PC-3 (cell line): ENCODE measurements at regions not wholly inside any gene's neighbourhood (a gene's known extent, or its start where the extent isn't known, plus 50 kb on each side); places are given as distances from the start of the nearest gene placed in this dataset.

Experiments
- ATAC-seq: fragments of 200-7000 bp; cut with Tn5 transposase; 2 replicates; pipeline ENCODE4 v1.9.1; 2020; ENCODE audit warnings: mild to moderate bottlenecking, moderate library complexity
- BruUV-seq: library from RNA; stranded (reverse); fragments of 400-500 nt; replicated peaks from 2 replicates; lab custom pipeline; 2021; lab: Mats Ljungman, UMichigan
- CTCF ChIA-PET: fragments of 300-600 bp; sonication (Branson Sonifier 250); formaldehyde crosslinking; loops from one replicate; lab custom pipeline; 2022; ENCODE audit warnings: antibody characterized with exemption; lab: Charles Lee
- POLR2A ChIA-PET: fragments of 300-600 bp; sonication (Branson Sonifier 250); formaldehyde crosslinking; loops from one replicate; lab custom pipeline; 2022; ENCODE audit warnings: antibody characterized with exemption; ENCODE audit not compliant: unreplicated experiment; lab: Charles Lee
- DNase-seq: peaks from one replicate; pipeline ENCODE4 v3.0.0-alpha.2; 2015
- H2AFZ ChIP-seq: fragments of 300-600 bp; sonication (generic); 2 replicates; pipeline ENCODE4 v1.6.0; 2016; ENCODE audit warnings: antibody characterized with exemption, low read length
- H3F3A ChIP-seq: fragments of 300-600 bp; sonication (generic); one replicate; pipeline ENCODE4 v1.6.0; 2017; ENCODE audit warnings: antibody characterized with exemption, low read length, control low read depth, mild to moderate bottlenecking; ENCODE audit not compliant: unreplicated experiment
- H3K27ac ChIP-seq: fragments of 300-600 bp; sonication (generic); 2 replicates; pipeline ENCODE4 v1.5.1; 2016; ENCODE audit warnings: mild to moderate bottlenecking, low read length
- H3K27me3 ChIP-seq: fragments of 300-600 bp; sonication (generic); 2 replicates; pipeline ENCODE4 v1.6.1; 2016; ENCODE audit warnings: low read length, mixed read lengths
- H3K36me3 ChIP-seq: fragments of 300-600 bp; sonication (generic); 2 replicates; pipeline ENCODE4 v1.6.1; 2016; ENCODE audit warnings: low read depth, mixed run types, low read length, mixed read lengths
- H3K4me1 ChIP-seq: fragments of 300-600 bp; sonication (generic); 2 replicates; pipeline ENCODE4 v1.5.1; 2016; ENCODE audit warnings: low read length; ENCODE audit not compliant: insufficient read depth
- H3K4me2 ChIP-seq: fragments of 300-600 bp; sonication (generic); 2 replicates; pipeline ENCODE4 v1.6.0; 2016; ENCODE audit warnings: low read length
- H3K4me3 ChIP-seq: fragments of 300-600 bp; sonication (generic); 2 replicates; pipeline ENCODE4 v1.5.1; 2016; ENCODE audit warnings: mild to moderate bottlenecking, low read length, mixed read lengths
- H3K79me2 ChIP-seq: fragments of 300-600 bp; sonication (generic); 2 replicates; pipeline ENCODE4 v1.6.1; 2017; ENCODE audit warnings: low read length, mixed read lengths
- H3K9ac ChIP-seq: fragments of 300-600 bp; sonication (generic); 2 replicates; pipeline ENCODE4 v1.6.0; 2016; ENCODE audit warnings: mild to moderate bottlenecking, low read length
- H3K9me2 ChIP-seq: fragments of 300-600 bp; sonication (generic); replicated peaks from 2 replicates; pipeline ENCODE4 v1.6.1; 2016; ENCODE audit warnings: mixed run types, low read length, mixed read lengths
- H3K9me3 ChIP-seq: fragments of 300-600 bp; sonication (generic); 2 replicates; pipeline ENCODE4 v1.6.1; 2016; ENCODE audit warnings: low read length, mixed read lengths
- H4K20me1 ChIP-seq: fragments of 300-600 bp; sonication (generic); 2 replicates; pipeline ENCODE4 v1.6.1; 2016; ENCODE audit warnings: low read length, mixed read lengths
- CTCF ChIP-seq: fragments of 300-600 bp; sonication (generic); conservative IDR thresholded peaks from 2 replicates; pipeline ENCODE4 v1.5.1; 2017; ENCODE audit warnings: antibody characterized with exemption, low read depth, mild to moderate bottlenecking, low read length
- EZH2 ChIP-seq: fragments of 300-600 bp; sonication (generic); IDR thresholded peaks from one replicate; pipeline ENCODE4 v1.6.1; 2017; ENCODE audit warnings: antibody characterized with exemption, mild to moderate bottlenecking, low read length; ENCODE audit not compliant: unreplicated experiment
- EZH2phosphoT487 ChIP-seq: fragments of 300-600 bp; sonication (generic); IDR thresholded peaks from 2 replicates; pipeline ENCODE4 v1.6.1; 2018; ENCODE audit warnings: mild to moderate bottlenecking, antibody characterized with exemption, low read length, borderline replicate concordance
- intact Hi-C: fragments of 100-400 bp; cut with micrococcal nuclease; formaldehyde crosslinking; loops from 2 replicates; pipeline ENCODE4 v1.9.0; 2023

DNA sequence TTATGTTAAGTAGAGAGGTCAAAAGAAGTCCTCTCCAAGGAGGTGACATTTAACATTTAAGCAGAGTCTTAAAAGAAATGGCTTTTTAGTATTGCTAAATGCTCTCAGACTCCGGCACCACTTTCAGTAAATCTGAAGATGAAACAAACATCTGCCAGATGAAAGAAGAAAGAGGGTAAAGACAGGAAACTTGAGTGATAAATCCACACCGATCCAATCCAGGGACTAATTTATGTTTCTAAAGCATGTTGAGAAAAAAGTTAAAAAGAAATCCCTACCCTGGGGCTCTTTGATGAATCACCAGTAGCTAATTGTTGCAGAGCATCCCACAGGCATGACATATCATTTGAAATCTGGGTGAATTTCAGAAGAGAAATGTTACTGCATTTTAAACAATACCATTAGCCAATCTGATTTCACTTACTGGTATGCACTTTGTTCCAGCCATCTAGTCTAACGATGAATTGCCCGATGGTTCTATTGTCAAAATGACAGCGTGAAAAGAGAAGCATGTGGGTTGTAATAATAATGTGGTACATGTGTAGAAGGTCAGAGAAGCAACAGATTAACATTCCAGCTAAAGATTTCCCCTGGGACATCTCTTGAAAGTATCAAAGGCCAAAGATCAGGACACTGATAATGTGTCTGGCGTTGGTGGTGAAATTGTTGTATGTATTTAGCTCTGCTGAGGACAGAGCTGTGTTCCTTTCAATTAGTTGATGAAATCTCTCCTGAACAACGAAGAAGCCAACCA, 485.7 kb downstream of the CSNK1G3 start:
- CTCF ChIA-PET: no interaction called here
- POLR2A ChIA-PET: no interaction called here
- H3K36me3 ChIP-seq: no peaks in the 10 kb centered on the region
- no peak overlapping the region for H3K9ac ChIP-seq
- no peak overlapping the region for H3K4me3 ChIP-seq
- H3K79me2 ChIP-seq: no peaks in the 10 kb centered on the region
- no peaks in the 10 kb centered on the region for H4K20me1 ChIP-seq
- no peaks in the 10 kb centered on the region for H3F3A ChIP-seq
- no peaks in the 10 kb centered on the region for H3K9me2 ChIP-seq
- no peaks in the 10 kb centered on the region for H3K9me3 ChIP-seq
- intact Hi-C loops: no loop called here
- H3K27me3 ChIP-seq: no peaks in the 10 kb centered on the region
- DNase-seq: peak; percentile 57
- TF ChIP-seq EZH2phosphoT487: no peak
- no peak for TF ChIP-seq CTCF
- TF ChIP-seq EZH2: no peak
- H3K4me1 ChIP-seq: peaks cover 10% of the 10 kb centered on the region; the same call in 1 of the 2 replicates
- peak; percentile 51; the same call in 1 of the 2 replicates for ATAC-seq
- H2AFZ ChIP-seq: no peak overlapping the region
- H3K4me2 ChIP-seq: no peak overlapping the region
- no TSS peak for BruUV-seq
- no peak overlapping the region for H3K27ac ChIP-seq

GRCh38 chr5:123997064-123997461, 485.1 kb downstream of the CSNK1G3 start:
- H3K4me1 ChIP-seq: peaks cover 10% of the 10 kb centered on the region; the same call in 1 of the 2 replicates
- H3K4me2 ChIP-seq: no peak overlapping the region
- H3K4me3 ChIP-seq: no peak overlapping the region
- no peaks in the 10 kb centered on the region for H3F3A ChIP-seq
- TF ChIP-seq EZH2 (no peak), EZH2phosphoT487 (no peak), CTCF (no peak)
- ChIA-PET POLR2A (no interaction called here), CTCF (no interaction called here)
- H3K79me2 ChIP-seq: no peaks in the 10 kb centered on the region
- H3K9me3 ChIP-seq: no peaks in the 10 kb centered on the region
- no peaks in the 10 kb centered on the region for H3K36me3 ChIP-seq
- intact Hi-C loops: no loop called here
- no peaks in the 10 kb centered on the region for H3K27me3 ChIP-seq
- H3K9me2 ChIP-seq: no peaks in the 10 kb centered on the region
- DNase-seq: no peak
- BruUV-seq: no TSS peak
- no peak overlapping the region for H3K9ac ChIP-seq
- no peak overlapping the region for H2AFZ ChIP-seq
- no peaks in the 10 kb centered on the region for H4K20me1 ChIP-seq
- no peak for ATAC-seq
- H3K27ac ChIP-seq: no peak overlapping the region

GRCh38 chr5:123992641-123993040, 480.7 kb downstream of the CSNK1G3 start:
- no peak for TF ChIP-seq EZH2phosphoT487
- no peak for TF ChIP-seq CTCF
- TF ChIP-seq EZH2: no peak
- Histone ChIP-seq H3K27ac (no peak overlapping the region), H3K36me3 (no peaks in the 10 kb centered on the region), H3K9ac (no peak overlapping the region), H3K27me3 (no peaks in the 10 kb centered on the region), H3K4me1 (peaks cover 4% of the 10 kb centered on the region; the same call in 1 of the 2 replicates), H3F3A (no peaks in the 10 kb centered on the region), H3K9me2 (no peaks in the 10 kb centered on the region), H2AFZ (no peak overlapping the region), H3K9me3 (no peaks in the 10 kb centered on the region), H3K4me2 (no peak overlapping the region), H3K4me3 (no peak overlapping the region), H4K20me1 (no peaks in the 10 kb centered on the region), H3K79me2 (no peaks in the 10 kb centered on the region)
- DNase-seq (no peak), ATAC-seq (no peak)
- intact Hi-C loops: no loop called here
- ChIA-PET CTCF (no interaction called here), POLR2A (no interaction called here)
- no TSS peak for BruUV-seq
